Endothelial cell of umbilical vein (primary cell): ENCODE measurements at regions not wholly inside any gene's neighbourhood (a gene's known extent, or its start where the extent isn't known, plus 50 kb on each side); places are given as distances from the start of the nearest gene placed in this dataset.

ENCODE experiments used
- BruUV-seq: library from RNA; stranded (reverse); fragments of 400-500 nt; replicated peaks from 2 replicates; lab custom pipeline; 2021; lab: Mats Ljungman, UMichigan
- CTCF ChIA-PET: fragments of 300-600, 350-600 bp; sonication (Branson Sonifier 250); formaldehyde crosslinking; loops from one replicate; lab custom pipeline; 2021; ENCODE audit warnings: antibody characterized with exemption, inconsistent platforms; lab: Charles Lee
- POLR2A ChIA-PET: fragments of 300-600, 350-600 bp; sonication (Branson Sonifier 250); formaldehyde crosslinking; loops from one replicate; lab custom pipeline; 2021; ENCODE audit warnings: antibody characterized with exemption, inconsistent platforms; lab: Charles Lee
- DNase-seq: peaks from one replicate; pipeline ENCODE4 v3.0.0-alpha.2; 2011; ENCODE audit warnings: low read depth, low spot score
- FAIRE-seq: peaks from 2 replicates; lab custom pipeline; 2011; peaks lifted over from hg19 to GRCh38; lab: Jason Lieb, UNC
- H2AFZ ChIP-seq: 2 replicates; pipeline ENCODE4 v1.6.0; 2012; ENCODE audit warnings: low read depth, low read length, control low read depth, inconsistent platforms
- H3K27ac ChIP-seq: 2 replicates; pipeline ENCODE4 v1.5.1; 2011; ENCODE audit warnings: low read depth, mild to moderate bottlenecking, control low read depth, low read length, moderate library complexity; ENCODE audit not compliant: insufficient read depth
- H3K27me3 ChIP-seq, 2 experiments: 2 replicates each; pipeline versions ENCODE4 v1.6.0 to v1.6.1; 2011; ENCODE audit warnings: low read length in 2 of 2, mixed read lengths in 1 of 2; ENCODE audit not compliant: control insufficient read depth in 2 of 2, insufficient read depth in 2 of 2
- H3K36me3 ChIP-seq, 2 experiments: 2 replicates in 1 of 2; 3 replicates in 1 of 2; pipeline ENCODE4 v1.5.1; 2011; ENCODE audit warnings: low read length in 2 of 2, mild to moderate bottlenecking in 1 of 2, moderate library complexity in 1 of 2; ENCODE audit not compliant: control insufficient read depth in 2 of 2, insufficient read depth in 2 of 2; ENCODE audit errors: extremely low read depth in 1 of 2
- H3K4me1 ChIP-seq: 3 replicates; pipeline ENCODE4 v1.5.1; 2011; ENCODE audit warnings: mild to moderate bottlenecking, low read length; ENCODE audit not compliant: control insufficient read depth, insufficient read depth; ENCODE audit errors: extremely low read depth
- H3K4me2 ChIP-seq: 2 replicates; pipeline ENCODE4 v1.6.1; 2011; ENCODE audit warnings: low read length, control low read depth, mixed read lengths; ENCODE audit not compliant: insufficient read depth
- H3K4me3 ChIP-seq, 3 experiments: fragments of 200-600 bp in 1 of 3; sonication (generic), shearing (Covaris generic) in 1 of 3; replicated peaks in 1 of 3; 2 replicates each; pipeline ENCODE4 v1.5.1; 2011 to 2016; ENCODE audit warnings: control low read depth in 3 of 3, low read length in 3 of 3, mild to moderate bottlenecking in 2 of 3, inconsistent platforms in 1 of 3, low read depth in 1 of 3, moderate library complexity in 1 of 3; ENCODE audit not compliant: insufficient read depth in 1 of 3
- H3K79me2 ChIP-seq: 2 replicates; pipeline ENCODE4 v1.6.0; 2012; ENCODE audit warnings: low read length, inconsistent platforms; ENCODE audit not compliant: control insufficient read depth, insufficient read depth
- H3K9ac ChIP-seq: replicated peaks from 2 replicates; pipeline ENCODE3; 2011; ENCODE audit warnings: low read length, control low read depth; ENCODE audit not compliant: insufficient read depth; ENCODE audit errors: extremely low read depth
- H3K9me1 ChIP-seq: replicated peaks from 3 replicates; pipeline ENCODE4 v1.6.0; 2011; ENCODE audit warnings: mild to moderate bottlenecking, low read length; ENCODE audit not compliant: control insufficient read depth, insufficient read depth; ENCODE audit errors: extremely low read depth
- H3K9me3 ChIP-seq: replicated peaks from 2 replicates; pipeline ENCODE4 v1.5.1; 2012; ENCODE audit warnings: low read length, inconsistent platforms; ENCODE audit not compliant: control insufficient read depth, insufficient read depth
- H4K20me1 ChIP-seq: replicated peaks from 2 replicates; pipeline ENCODE3; 2011; ENCODE audit warnings: mild to moderate bottlenecking, low read length; ENCODE audit not compliant: control insufficient read depth, insufficient read depth; ENCODE audit errors: extremely low read depth
- EZH2 ChIP-seq: IDR thresholded peaks from 2 replicates; pipeline ENCODE4 v1.6.1; 2012; ENCODE audit warnings: borderline replicate concordance, low read depth, mild to moderate bottlenecking, moderate library complexity, low read length, inconsistent platforms; ENCODE audit not compliant: severe bottlenecking
- FOS ChIP-seq: IDR thresholded peaks from 2 replicates; pipeline ENCODE4 v1.6.1; 2011; ENCODE audit warnings: mild to moderate bottlenecking, low read length, moderate library complexity, borderline replicate concordance; ENCODE audit not compliant: insufficient read depth
- GATA2 ChIP-seq: IDR thresholded peaks from 2 replicates; pipeline ENCODE4 v1.7.0; 2011; ENCODE audit warnings: low read depth, mild to moderate bottlenecking, moderate library complexity, mixed read lengths, low read length; ENCODE audit not compliant: insufficient read length, insufficient read depth
- JUN ChIP-seq: IDR thresholded peaks from 2 replicates; pipeline ENCODE4 v1.6.1; 2011; ENCODE audit warnings: borderline replicate concordance, low read depth; ENCODE audit not compliant: insufficient read length, insufficient read depth
- MYC ChIP-seq: IDR thresholded peaks from one replicate; pipeline ENCODE4 v1.6.1; 2011; ENCODE audit warnings: mild to moderate bottlenecking, low read depth, low read length
- POLR2AphosphoS5 ChIP-seq: IDR thresholded peaks from 2 replicates; pipeline ENCODE4 v1.6.1; 2012; ENCODE audit warnings: low read depth, mild to moderate bottlenecking, control low read depth, low read length, moderate library complexity; ENCODE audit not compliant: insufficient read depth
- dilution Hi-C: fragments of 300-500 bp; cut with MboI; formaldehyde crosslinking; loops from one replicate; pipeline ENCODE4 v1.15.0; 2019; ENCODE audit warnings: low sequenced_read_pairs; ENCODE audit not compliant: extremely low pct_ligation_motif_present
- intact Hi-C: fragments of 100-400 bp; cut with micrococcal nuclease; formaldehyde crosslinking; loops from one replicate; pipeline ENCODE4 v1.10.0; 2022
- TF ChIP-seq, protein P1 (sequence below), 2 donors: IDR thresholded peaks; 1 replicate in 1 of 2; 2 replicates in 1 of 2; pipeline ENCODE4 v1.5.1; 2011; ENCODE audit warnings: low read length in 2 of 2, mild to moderate bottlenecking in 2 of 2, moderate library complexity in 2 of 2, control low read depth in 1 of 2, inconsistent platforms in 1 of 2, low read depth in 1 of 2; ENCODE audit not compliant: insufficient read depth in 1 of 2; ENCODE audit errors: extremely low read depth in 1 of 2

GRCh38 chrX:39674490-39675161, 423.1 kb downstream of the BCOR start:
- Histone ChIP-seq H2AFZ (no peak overlapping the region), H3K9me1 (no peaks in the 10 kb centered on the region), H3K36me3 (no peaks in the 10 kb centered on the region), H4K20me1 (no peaks in the 10 kb centered on the region), H3K79me2 (no peaks in the 10 kb centered on the region), H3K4me2 (no peak overlapping the region), H3K9me3 (no peaks in the 10 kb centered on the region), H3K27ac (no peak overlapping the region), H3K4me3 (no peak overlapping the region), H3K4me1 (no peaks in the 10 kb centered on the region), H3K9ac (no peak overlapping the region), H3K27me3 (no peaks in the 10 kb centered on the region)
- DNase-seq: no peak
- dilution Hi-C loops (no loop called here), intact Hi-C loops (no loop called here)
- no TSS peak for BruUV-seq
- TF ChIP-seq FOS (no peak), EZH2 (no peak), GATA2 (no peak), POLR2AphosphoS5 (no peak), MYC (no peak), JUN (no peak)
- TF ChIP-seq, protein P1, sequence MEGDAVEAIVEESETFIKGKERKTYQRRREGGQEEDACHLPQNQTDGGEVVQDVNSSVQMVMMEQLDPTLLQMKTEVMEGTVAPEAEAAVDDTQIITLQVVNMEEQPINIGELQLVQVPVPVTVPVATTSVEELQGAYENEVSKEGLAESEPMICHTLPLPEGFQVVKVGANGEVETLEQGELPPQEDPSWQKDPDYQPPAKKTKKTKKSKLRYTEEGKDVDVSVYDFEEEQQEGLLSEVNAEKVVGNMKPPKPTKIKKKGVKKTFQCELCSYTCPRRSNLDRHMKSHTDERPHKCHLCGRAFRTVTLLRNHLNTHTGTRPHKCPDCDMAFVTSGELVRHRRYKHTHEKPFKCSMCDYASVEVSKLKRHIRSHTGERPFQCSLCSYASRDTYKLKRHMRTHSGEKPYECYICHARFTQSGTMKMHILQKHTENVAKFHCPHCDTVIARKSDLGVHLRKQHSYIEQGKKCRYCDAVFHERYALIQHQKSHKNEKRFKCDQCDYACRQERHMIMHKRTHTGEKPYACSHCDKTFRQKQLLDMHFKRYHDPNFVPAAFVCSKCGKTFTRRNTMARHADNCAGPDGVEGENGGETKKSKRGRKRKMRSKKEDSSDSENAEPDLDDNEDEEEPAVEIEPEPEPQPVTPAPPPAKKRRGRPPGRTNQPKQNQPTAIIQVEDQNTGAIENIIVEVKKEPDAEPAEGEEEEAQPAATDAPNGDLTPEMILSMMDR (IDR thresholded peaks at IDR 0.05; ENCODE audit: extremely low read depth in 1 of 2, insufficient read depth in 1 of 2, low read depth in 1 of 2, low read length in 2 of 2): no peak
- POLR2A ChIA-PET: no interaction called here
- no peak for FAIRE-seq
- CTCF ChIA-PET: no interaction called here
